IMR-90 (cell line): ENCODE measurements at regions not wholly inside any gene's neighbourhood (a gene's known extent, or its start where the extent isn't known, plus 50 kb on each side); places are given as distances from the start of the nearest gene placed in this dataset.
"Not testable (repeated sequence)": the region's sequence is repeated elsewhere in the genome, so short reads cannot be mapped to it uniquely, and the experiment has no call there.

Experiments used
- FOS ChIP-seq: fragments of 150-350 bp; IDR thresholded peaks from 2 replicates; pipeline ENCODE4 v1.6.1; 2016; ENCODE audit warnings: low read depth, low read length
- POLR2A ChIP-seq: IDR thresholded peaks from 2 replicates; pipeline ENCODE4 v1.6.1; 2012; ENCODE audit warnings: mild to moderate bottlenecking, low read depth, low read length

- TF ChIP-seq FOS, POLR2A: not testable (repeated sequence)
Measured at GRCh38 chr12:105602312-105602711, 271.8 kb downstream of the C12orf75 start.
